ENCODE measurements at regions not wholly inside any gene's neighbourhood (a gene's known extent, or its start where the extent isn't known, plus 50 kb on each side); places are given as distances from the start of the nearest gene placed in this dataset.
A peak's percentile ranks its signal among the peaks of the same experiment; 100 is the strongest.

DNA sequence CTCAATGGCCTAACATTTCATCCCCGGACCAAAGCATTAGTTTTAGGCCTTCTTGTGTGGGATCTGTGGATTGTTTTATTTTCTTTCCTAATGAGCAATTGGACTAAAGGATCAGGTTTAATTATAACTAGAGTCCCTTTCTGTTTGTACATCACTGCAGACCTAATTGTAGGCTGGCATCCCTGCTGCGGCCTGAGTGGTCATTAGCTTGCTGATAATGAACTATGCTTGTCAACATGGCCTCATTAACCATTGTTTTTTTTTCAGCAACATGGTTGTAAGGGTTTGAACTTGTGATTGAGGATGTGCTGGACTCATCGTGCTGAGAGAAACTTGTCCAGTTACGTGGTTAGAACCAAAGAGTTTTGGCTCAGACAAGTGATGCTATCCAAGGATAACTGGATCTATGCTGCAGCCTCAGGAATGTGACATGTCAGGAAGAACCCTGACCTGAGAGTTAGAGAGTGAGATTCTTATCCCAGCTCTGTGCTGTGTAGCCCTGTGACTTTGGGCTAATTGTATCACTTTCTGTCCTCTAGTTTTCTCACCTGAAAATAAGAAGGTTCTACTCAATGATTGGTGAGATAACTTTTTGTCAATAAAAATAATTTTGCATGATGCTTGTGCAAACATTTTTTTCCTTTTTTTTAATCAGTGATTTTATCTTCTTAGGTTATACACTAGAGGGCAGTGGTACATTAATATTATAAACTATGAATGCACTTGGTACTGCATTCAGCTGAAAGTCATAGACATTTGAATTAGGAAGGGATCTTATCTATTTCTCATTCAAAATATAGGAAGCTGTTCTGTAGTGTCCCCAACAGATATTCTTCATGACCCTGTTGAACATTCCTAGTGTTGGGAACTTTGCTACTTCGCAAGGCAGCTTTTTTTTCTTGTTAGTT lies 140.9 kb downstream of the RNF144B start:
- peak in 2 of 3 donors; percentile 57 to 60 for DNase-seq

GRCh38 chr6:18530201-18530600 lies 143.1 kb downstream of the RNF144B start:
- no peak for DNase-seq

DNA sequence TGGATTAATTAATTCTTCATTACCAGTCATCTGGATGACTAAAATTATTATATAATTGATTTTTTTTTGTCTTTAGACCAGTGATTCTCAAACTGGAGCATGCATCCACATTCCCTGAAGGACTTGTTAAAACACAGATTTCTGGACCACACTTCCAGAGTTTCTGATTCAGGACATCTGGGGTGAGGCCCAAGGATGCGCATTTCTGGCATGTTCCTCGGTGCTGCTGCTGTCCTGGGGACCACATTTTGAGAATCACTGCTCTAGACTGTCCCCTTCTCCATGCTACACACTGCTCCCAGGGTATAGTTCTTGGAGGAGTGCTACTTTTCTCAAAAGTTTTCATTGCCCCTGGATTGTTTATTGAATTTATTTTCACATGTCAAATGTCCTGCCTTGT lies 145.0 kb downstream of the RNF144B start:
- no peak for DNase-seq

GRCh38 chr6:18533793-18534192 lies 146.6 kb downstream of the RNF144B start:
- no peak for DNase-seq

DNA sequence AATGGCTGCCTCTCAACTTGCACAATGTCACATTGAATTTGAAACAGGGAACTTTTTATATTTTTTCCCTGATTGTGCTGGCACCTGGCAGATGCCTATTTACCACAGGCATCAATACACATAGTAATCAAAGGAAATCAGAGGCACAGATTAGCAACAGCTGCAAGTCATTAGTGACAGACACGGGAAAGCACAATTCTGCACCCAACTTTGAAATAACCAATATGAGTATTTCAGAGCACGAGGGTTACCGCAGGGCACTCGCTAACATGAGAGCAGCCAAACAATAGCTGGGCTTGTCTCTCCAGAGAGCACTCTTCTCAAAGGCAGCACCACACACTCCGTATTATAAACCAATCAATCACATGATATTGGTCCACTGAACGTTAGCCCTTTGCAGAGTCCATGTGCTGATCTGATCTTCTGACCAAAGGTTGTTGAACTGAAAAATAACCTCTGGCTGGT lies 149.5 kb downstream of the RNF144B start:
- no peak for DNase-seq

DNA sequence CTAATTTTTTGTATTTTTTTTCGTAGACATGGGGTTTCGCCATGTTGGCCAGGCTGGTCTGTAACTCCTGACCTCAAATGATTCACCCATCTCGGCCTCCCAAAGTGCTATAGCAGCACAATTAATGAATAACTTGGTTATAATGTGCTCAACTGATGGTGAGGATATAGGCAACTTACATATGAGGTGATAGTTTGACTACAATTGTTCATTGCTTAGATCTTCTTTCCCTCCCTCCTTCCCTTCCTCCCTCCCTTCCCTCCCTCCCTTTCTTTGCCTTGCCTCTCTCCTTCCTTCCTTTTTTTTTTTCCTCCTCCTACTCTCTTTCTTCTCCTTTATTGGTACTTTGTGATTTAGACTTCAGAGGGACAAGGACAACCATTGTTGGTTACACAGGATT lies 151.2 kb downstream of the RNF144B start:
- no peak for DNase-seq

DNA sequence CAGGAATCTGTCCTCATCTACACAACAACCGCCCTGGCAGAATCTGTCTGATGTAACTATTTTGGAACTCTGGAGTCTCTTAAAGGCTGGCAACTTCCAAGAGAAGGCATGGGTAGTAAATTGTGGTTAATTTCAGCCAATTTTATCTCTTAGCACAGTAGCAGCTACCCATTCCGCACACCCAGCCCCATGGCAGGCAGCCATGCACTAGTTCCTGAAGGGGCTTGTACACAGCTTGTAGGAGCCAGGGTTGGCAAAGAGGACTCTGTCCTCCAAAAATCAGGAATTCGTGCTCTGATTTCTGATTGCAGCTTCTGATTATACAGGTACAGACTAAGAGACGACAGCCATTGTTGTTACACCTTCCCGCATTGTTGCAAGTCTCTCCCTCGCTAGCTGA lies 155.9 kb downstream of the RNF144B start:
- DNase-seq, result no peak

DNA sequence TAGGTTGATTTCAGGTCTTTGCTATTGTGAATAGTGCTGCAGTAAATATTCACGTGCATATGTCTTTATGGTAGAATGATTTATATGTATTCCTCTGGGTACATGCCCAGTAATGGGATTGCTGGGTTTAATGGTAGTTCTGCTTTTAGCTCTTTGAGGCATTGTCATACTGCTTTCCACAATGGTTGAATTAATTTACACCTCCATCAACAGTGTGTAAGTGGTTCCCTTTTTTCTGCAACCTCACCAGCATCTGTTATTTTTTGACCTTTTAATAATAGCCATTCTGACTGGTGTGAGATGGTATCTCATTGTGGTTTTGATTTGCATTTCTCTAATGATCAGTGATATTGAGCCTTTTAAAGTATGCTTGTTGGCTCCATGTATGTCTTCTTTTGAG lies 158.0 kb downstream of the RNF144B start:
- DNase-seq, result peak in 1 of 3 donors; percentile 7

GRCh38 chr6:18545726-18546125 lies 158.6 kb downstream of the RNF144B start:
- DNase-seq, result peak; percentile 2 to 43 (median 31)

GRCh38 chr6:18550119-18550518 lies 163.0 kb downstream of the RNF144B start:
- DNase-seq, result no peak

DNA sequence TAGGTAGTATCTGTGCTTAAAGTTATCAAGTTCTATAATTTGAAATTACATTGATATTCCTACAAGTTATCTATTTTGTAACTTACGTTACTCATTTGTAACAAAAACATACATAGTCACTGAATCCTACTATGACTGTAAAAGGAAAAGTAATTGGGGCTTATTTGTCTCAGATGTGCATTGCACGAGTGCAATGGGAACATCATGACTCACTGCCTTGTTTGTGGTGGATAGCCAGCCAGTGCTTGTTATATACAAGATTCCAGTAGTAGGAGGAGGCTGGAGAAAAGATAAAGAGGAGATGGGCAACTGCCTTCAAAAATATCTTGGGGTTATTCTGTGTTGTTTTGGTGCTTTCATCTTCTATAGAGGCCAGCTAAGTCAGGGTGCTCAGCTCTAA lies 164.1 kb downstream of the RNF144B start:
- no peak for DNase-seq

DNA sequence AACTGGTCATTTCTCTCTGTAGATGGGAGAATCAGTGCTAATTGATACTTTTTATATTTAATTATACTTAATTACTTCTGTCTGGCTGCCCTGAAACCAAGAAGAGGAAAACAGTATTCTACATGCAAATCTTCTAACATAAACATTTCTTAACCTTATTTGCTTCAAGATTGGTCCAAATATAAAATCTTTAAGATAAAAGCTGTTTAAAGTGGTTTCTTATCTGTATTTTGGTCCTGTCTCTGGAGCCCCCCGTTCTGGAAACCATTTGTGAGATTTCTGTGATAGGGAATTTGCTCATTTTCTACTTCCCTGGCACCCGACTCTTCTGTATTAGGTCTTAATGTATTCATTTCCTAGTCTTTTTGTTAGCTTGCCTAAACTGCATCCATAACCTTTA lies 168.6 kb downstream of the RNF144B start:
- no peak for DNase-seq

DNA sequence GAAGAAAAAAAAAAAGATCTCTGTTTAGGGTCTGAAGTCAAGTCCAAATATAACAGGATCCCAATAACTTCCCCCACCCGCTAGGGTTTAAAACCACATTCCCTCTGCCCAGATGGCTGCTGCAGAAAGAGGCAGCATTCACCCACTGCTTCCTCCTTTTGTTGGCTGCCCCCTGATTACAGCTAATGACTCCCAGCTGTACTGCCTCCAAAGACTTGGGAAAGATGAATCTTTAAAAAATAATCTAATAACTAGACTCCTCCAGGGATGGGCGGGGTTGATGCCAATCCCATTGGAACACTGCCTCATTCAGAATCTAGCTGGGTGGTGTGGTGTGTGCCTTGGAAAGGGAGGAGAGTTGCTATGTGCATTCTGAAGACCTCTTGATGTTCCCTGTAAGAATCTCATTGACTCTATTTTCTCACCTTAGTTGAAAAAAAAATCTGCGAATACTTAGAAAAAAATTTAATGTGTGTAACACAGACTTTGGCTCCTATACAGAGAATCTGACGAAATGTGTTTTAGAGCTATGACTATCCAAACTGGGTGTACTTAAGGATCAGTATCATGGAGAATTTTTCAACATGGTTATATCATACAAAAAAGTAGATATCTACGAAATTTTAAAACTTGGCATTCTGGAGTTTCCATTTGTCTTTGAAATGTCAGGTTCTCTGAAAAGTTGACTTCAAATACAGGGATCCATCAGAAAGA lies 174.0 kb downstream of the RNF144B start:
- peak; percentile 26 to 35 (median 35) for DNase-seq

GRCh38 chr6:18562726-18563125 lies 175.6 kb downstream of the RNF144B start:
- no peak for DNase-seq

DNA sequence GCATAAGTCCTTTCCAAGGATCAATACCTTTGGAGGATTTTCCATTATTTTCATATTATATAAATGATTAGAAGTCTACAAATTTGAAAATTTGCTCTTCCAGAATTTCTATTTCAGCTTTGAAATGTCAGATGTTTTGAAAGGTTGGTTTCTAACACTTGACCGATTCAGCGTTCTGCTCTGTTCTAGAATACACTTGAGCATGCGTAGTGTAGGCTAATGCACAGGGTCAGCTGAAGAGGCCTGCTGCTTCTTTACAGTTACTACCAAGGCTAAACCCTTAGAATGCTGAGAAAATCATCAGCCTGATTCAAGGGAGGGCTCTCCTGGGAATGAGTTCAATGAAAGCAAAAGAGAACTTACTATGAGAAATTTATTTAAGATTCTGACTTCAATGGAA lies 177.6 kb downstream of the RNF144B start:
- no peak for DNase-seq

DNA sequence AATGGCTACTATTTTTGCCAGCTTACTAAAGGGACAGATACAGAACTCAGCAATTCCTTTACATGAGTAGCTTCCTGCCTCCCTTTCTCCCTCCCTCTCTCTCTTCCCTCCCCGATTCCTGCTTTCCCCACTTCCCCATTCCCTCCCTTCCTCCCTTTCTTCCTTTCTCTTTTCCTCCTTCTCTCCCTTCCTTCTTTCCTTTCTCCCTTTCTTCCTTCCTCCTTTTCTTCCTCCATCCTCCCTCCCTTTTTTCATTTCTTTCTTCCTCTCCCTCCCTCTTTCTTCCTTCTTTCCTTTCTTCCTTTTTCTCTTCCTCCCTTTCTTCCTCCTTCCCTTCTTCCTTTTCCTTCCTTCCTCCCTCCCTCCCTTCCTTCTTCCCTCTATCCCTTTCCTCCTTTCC lies 178.1 kb downstream of the RNF144B start:
- no peak for DNase-seq

GRCh38 chr6:18567380-18567779 lies 180.2 kb downstream of the RNF144B start:
- no peak for DNase-seq

- DNase-seq, result peak; percentile 11 to 23 (median 17)
Measured at GRCh38 chr6:18577491-18577890, 190.3 kb downstream of the RNF144B start.

GRCh38 chr6:18579166-18579565 lies 192.0 kb downstream of the RNF144B start:
- DNase-seq, result no peak

DNA sequence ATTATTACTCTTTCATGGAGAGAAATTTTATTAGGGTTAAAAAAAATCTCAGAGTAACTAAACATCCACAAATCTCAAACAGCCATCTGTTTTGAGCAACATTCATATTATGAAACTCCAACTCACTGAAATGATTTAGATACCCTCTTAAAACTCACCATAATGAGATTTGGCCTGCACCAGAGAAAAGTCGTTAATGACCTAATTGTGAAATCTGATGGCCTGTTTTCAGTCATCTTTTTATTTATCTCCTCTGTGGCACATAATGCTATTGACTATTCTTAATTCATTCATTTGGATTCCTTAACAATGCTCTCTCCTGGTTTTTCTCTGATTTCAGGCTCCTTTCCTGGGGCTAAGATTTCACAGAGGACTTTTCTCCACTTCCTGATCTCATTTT lies 192.7 kb downstream of the RNF144B start:
- no peak for DNase-seq

DNA sequence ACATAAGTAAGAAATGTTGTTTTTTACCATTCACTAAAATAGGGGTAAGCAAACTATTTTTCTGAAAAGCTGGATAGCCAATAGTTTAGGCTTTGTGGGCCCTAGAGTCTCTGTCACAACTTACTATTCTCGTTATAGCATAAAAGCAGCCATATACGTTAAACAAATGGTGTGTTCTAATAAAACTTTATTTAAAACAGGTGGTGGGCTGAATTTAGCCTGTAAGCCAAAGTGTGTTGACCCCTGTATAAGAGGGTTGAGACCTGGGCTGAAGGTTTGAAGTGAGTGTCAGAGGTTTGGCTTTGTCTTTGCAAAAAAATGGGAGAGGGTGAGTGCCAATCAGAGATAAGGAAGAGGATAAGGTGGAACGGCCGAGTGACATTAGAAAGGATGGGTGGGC lies 197.2 kb downstream of the RNF144B start:
- no peak for DNase-seq

GRCh38 chr6:18585032-18585573 lies 198.0 kb downstream of the RNF144B start:
- DNase-seq, result peak; percentile 63 to 74 (median 74)

DNA sequence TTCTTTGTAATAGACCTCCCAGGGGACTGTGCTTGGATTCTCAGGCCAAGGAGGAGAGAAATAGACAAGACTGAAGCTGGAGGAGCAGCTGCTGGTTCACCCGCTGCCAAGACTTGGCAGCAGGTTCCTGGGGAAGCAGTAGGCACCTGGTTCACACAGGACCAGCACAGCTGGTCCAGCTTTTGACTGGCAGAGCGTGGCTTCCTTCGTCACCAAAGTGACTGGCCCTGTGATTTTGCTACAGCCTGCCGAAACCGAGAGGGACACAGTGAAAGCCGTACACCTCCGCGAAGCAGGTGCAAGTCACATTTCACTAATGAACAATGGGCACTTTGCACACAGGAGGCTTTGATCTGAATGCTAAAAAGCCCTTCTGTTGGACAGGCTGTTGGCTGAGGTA lies 199.0 kb downstream of the RNF144B start:
- no peak for DNase-seq
